ENCODE measurements at regions not wholly inside any gene's neighbourhood (a gene's known extent, or its start where the extent isn't known, plus 50 kb on each side); places are given as distances from the start of the nearest gene placed in this dataset.

GRCh38 chr3:144415492-144415891 is 443.9 kb downstream of the DIPK2A start:
- no peaks in the 10 kb centered on the region for H3K9me1 ChIP-seq (ENCODE audit: control insufficient read depth, extremely low read depth, insufficient read depth, low read length)
- H3K79me2 ChIP-seq (ENCODE audit: control insufficient read depth, insufficient read depth, low read length) = no peaks in the 10 kb centered on the region
- H3K4me3 ChIP-seq (ENCODE audit: control insufficient read depth in 2 of 3, extremely low read depth in 1 of 3, insufficient read depth in 2 of 3, low read depth in 1 of 3, low read length in 3 of 3) = no peak overlapping the region
- H4K20me1 ChIP-seq (ENCODE audit: control insufficient read depth, extremely low read depth, insufficient read depth, low read length) = no peaks in the 10 kb centered on the region
- H3K27me3 ChIP-seq (ENCODE audit: control insufficient read depth, extremely low read depth, insufficient read depth, low read length) = no peaks in the 10 kb centered on the region
- TF ChIP-seq CTCF (optimal IDR thresholded peaks at IDR 0.05 in 1 of 3, IDR thresholded peaks at IDR 0.05 in 1 of 3, conservative IDR thresholded peaks at IDR 0.05 in 1 of 3; ENCODE audit: extremely low read depth in 1 of 3, insufficient read depth in 2 of 3, low read length in 3 of 3) = no peak
- no peak for TF ChIP-seq EZH2 (IDR thresholded peaks at IDR 0.05; ENCODE audit: low read length)
- no peaks in the 10 kb centered on the region for H3K9me3 ChIP-seq (ENCODE audit: control insufficient read depth, low read depth, low read length)
- no peaks in the 10 kb centered on the region for H3K36me3 ChIP-seq (ENCODE audit: control insufficient read depth in 2 of 2, extremely low read depth in 1 of 2, insufficient read depth in 2 of 2, low read length in 2 of 2)
- no peak overlapping the region for H2AFZ ChIP-seq (ENCODE audit: control insufficient read depth, low read length)
- dilution Hi-C loops (cut with MboI; ENCODE audit: extremely low pct_ligation_motif_present, low sequenced_read_pairs) = no loop called here
- no peak overlapping the region for H3K27ac ChIP-seq (ENCODE audit: control insufficient read depth, insufficient read depth, low read length)
- no peak overlapping the region for H3K9ac ChIP-seq (ENCODE audit: control insufficient read depth, extremely low read depth, insufficient read depth, low read length)
- no peaks in the 10 kb centered on the region for H3K4me1 ChIP-seq (ENCODE audit: control insufficient read depth, extremely low read depth, insufficient read depth, low read length)
- H3K4me2 ChIP-seq (ENCODE audit: control insufficient read depth, extremely low read depth, insufficient read depth, low read depth, low read length) = no peak overlapping the region
- FAIRE-seq = no peak
- no peak for DNase-seq (ENCODE audit: low read depth, low spot score)

- TF ChIP-seq CTCF (optimal IDR thresholded peaks at IDR 0.05 in 1 of 3, IDR thresholded peaks at IDR 0.05 in 1 of 3, conservative IDR thresholded peaks at IDR 0.05 in 1 of 3; ENCODE audit: extremely low read depth in 1 of 3, insufficient read depth in 2 of 3, low read length in 3 of 3) (no peak), EZH2 (IDR thresholded peaks at IDR 0.05; ENCODE audit: low read length) (no peak)
- Histone ChIP-seq H3K9me1 (ENCODE audit: control insufficient read depth, extremely low read depth, insufficient read depth, low read length) (no peaks in the 10 kb centered on the region), H3K4me2 (ENCODE audit: control insufficient read depth, extremely low read depth, insufficient read depth, low read depth, low read length) (no peak overlapping the region), H3K9ac (ENCODE audit: control insufficient read depth, extremely low read depth, insufficient read depth, low read length) (no peak overlapping the region), H3K79me2 (ENCODE audit: control insufficient read depth, insufficient read depth, low read length) (no peaks in the 10 kb centered on the region), H3K9me3 (ENCODE audit: control insufficient read depth, low read depth, low read length) (no peaks in the 10 kb centered on the region), H3K27me3 (ENCODE audit: control insufficient read depth, extremely low read depth, insufficient read depth, low read length) (no peaks in the 10 kb centered on the region), H3K36me3 (ENCODE audit: control insufficient read depth in 2 of 2, extremely low read depth in 1 of 2, insufficient read depth in 2 of 2, low read length in 2 of 2) (no peaks in the 10 kb centered on the region), H3K4me3 (ENCODE audit: control insufficient read depth in 2 of 3, extremely low read depth in 1 of 3, insufficient read depth in 2 of 3, low read depth in 1 of 3, low read length in 3 of 3) (no peak overlapping the region), H4K20me1 (ENCODE audit: control insufficient read depth, extremely low read depth, insufficient read depth, low read length) (no peaks in the 10 kb centered on the region), H2AFZ (ENCODE audit: control insufficient read depth, low read length) (no peak overlapping the region), H3K27ac (ENCODE audit: control insufficient read depth, insufficient read depth, low read length) (no peak overlapping the region), H3K4me1 (ENCODE audit: control insufficient read depth, extremely low read depth, insufficient read depth, low read length) (peaks cover under 1% of the 10 kb centered on the region)
- dilution Hi-C loops (cut with MboI; ENCODE audit: extremely low pct_ligation_motif_present, low sequenced_read_pairs) = no loop called here
- DNase-seq (ENCODE audit: low read depth, low spot score) (no peak), FAIRE-seq (no peak)
Measured at GRCh38 chr3:144424606-144425005, 453.0 kb downstream of the DIPK2A start.
